Nephron progenitor cell (in vitro differentiated cells): ENCODE measurements at regions not wholly inside any gene's neighbourhood (a gene's known extent, or its start where the extent isn't known, plus 50 kb on each side); places are given as distances from the start of the nearest gene placed in this dataset.

Experiments used
- DNase-seq: peaks from one replicate; pipeline ENCODE4 v3.0.0; 2021
- H3K27ac Mint-ChIP-seq: 2 replicates; pipeline ENCODE4 v1.8.0; 2021; ENCODE audit warnings: mild to moderate bottlenecking, moderate library complexity, mixed read lengths
- H3K27me3 Mint-ChIP-seq: 2 replicates; pipeline ENCODE4 v1.8.0; 2021; ENCODE audit warnings: mild to moderate bottlenecking, low read depth, mixed read lengths; ENCODE audit not compliant: poor library complexity
- H3K36me3 Mint-ChIP-seq: 2 replicates; pipeline ENCODE4 v1.8.0; 2021; ENCODE audit warnings: low read depth, mixed read lengths
- H3K4me1 Mint-ChIP-seq: 2 replicates; pipeline ENCODE4 v1.8.0; 2021; ENCODE audit warnings: mixed read lengths
- H3K4me3 Mint-ChIP-seq: 2 replicates; pipeline ENCODE4 v1.8.0; 2021; ENCODE audit warnings: mild to moderate bottlenecking, moderate library complexity, mixed read lengths
- H3K9me3 Mint-ChIP-seq: 2 replicates; pipeline ENCODE4 v1.8.0; 2021; ENCODE audit warnings: mild to moderate bottlenecking, moderate library complexity, mixed read lengths
- CTCF ChIP-seq: fragments of 200-600 bp; sonication (generic); IDR thresholded peaks from 2 replicates; pipeline ENCODE4 v1.5.0; 2021; ENCODE audit warnings: antibody characterized with exemption

DNA sequence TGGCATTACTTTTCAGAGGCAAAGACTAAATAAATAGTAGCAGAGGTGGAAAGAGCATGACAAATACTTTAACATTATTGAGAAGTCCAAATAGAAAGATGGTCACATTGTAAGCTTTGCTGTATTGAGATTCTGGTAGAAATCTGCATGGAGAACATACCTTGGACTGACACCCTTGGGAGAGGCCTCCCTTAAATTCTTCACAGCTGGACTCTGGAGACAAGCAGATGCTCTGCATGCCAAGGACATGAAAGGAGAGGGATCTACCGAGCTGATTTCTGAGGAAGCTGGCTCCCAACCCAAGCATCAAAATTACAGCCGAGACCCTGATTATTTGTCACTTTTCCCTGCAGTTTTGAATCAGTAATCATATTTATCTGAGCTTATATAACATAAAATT, 212.5 kb upstream of the COL8A1 start:
- Mint-ChIP-seq H3K9me3 (no peaks in the 10 kb centered on the region), H3K36me3 (no peaks in the 10 kb centered on the region), H3K4me3 (no peak overlapping the region), H3K4me1 (peaks cover 10% of the 10 kb centered on the region), H3K27ac (no peak overlapping the region), H3K27me3 (no peaks in the 10 kb centered on the region)
- no peak for TF ChIP-seq CTCF
- DNase-seq: no peak

GRCh38 chr3:99419116-99419515, 219.3 kb upstream of the COL8A1 start:
- Mint-ChIP-seq H3K27ac (no peak overlapping the region), H3K36me3 (no peaks in the 10 kb centered on the region), H3K9me3 (peaks cover 3% of the 10 kb centered on the region), H3K4me3 (no peak overlapping the region), H3K27me3 (no peaks in the 10 kb centered on the region), H3K4me1 (no peaks in the 10 kb centered on the region)
- no peak for TF ChIP-seq CTCF
- DNase-seq: no peak

DNA sequence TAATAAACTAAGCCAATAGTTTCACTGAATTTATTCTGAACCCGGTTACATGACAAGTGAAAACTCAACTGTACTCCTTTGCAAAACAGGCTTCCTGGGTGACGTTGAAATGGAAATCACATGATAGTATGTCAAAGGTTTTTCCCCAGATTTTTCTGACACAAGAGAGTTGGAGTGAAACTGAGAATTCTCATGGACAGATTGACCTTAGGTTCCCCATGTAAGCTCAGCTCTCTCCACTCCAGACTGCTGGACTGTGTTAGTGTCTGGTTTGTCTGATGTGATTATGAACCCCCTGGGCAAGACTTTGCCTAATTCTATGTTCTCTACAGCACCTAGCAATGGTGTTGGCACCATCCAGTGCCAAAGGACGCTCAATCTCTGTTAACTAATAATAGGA, 219.7 kb upstream of the COL8A1 start:
- no peak for DNase-seq
- peaks cover 3% of the 10 kb centered on the region for H3K9me3 Mint-ChIP-seq
- H3K4me3 Mint-ChIP-seq: no peak overlapping the region
- H3K4me1 Mint-ChIP-seq: no peaks in the 10 kb centered on the region
- no peaks in the 10 kb centered on the region for H3K27me3 Mint-ChIP-seq
- TF ChIP-seq CTCF: no peak
- no peak overlapping the region for H3K27ac Mint-ChIP-seq
- H3K36me3 Mint-ChIP-seq: no peaks in the 10 kb centered on the region

GRCh38 chr3:99418209-99418635, 220.2 kb upstream of the COL8A1 start:
- DNase-seq: no peak
- Mint-ChIP-seq H3K4me1 (no peaks in the 10 kb centered on the region), H3K27me3 (no peaks in the 10 kb centered on the region), H3K4me3 (no peak overlapping the region), H3K27ac (no peak overlapping the region), H3K9me3 (peaks cover 3% of the 10 kb centered on the region), H3K36me3 (no peaks in the 10 kb centered on the region)
- TF ChIP-seq CTCF: no peak

DNA sequence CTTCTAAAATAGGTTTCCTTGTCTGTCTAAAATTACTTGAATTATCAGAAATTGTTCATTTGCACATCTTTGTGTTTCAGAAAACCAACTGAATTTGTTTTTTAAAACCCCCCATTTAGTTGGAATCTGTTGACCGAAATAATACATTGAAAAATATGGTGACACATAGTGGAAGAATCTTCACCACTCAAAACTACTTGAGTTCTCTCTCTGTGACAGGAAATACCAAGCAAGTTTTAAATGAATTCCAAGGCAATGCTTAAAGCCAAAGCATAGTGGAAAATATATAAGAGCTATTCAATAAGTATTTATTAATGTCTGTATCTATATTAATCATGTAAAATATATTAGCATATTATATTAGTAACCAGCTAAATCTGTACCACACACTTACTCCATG, 224.9 kb upstream of the COL8A1 start:
- Mint-ChIP-seq H3K27me3 (no peaks in the 10 kb centered on the region), H3K4me3 (no peak overlapping the region), H3K9me3 (no peaks in the 10 kb centered on the region), H3K27ac (no peak overlapping the region), H3K4me1 (peaks cover 16% of the 10 kb centered on the region), H3K36me3 (no peaks in the 10 kb centered on the region)
- no peak for TF ChIP-seq CTCF
- DNase-seq: no peak

DNA sequence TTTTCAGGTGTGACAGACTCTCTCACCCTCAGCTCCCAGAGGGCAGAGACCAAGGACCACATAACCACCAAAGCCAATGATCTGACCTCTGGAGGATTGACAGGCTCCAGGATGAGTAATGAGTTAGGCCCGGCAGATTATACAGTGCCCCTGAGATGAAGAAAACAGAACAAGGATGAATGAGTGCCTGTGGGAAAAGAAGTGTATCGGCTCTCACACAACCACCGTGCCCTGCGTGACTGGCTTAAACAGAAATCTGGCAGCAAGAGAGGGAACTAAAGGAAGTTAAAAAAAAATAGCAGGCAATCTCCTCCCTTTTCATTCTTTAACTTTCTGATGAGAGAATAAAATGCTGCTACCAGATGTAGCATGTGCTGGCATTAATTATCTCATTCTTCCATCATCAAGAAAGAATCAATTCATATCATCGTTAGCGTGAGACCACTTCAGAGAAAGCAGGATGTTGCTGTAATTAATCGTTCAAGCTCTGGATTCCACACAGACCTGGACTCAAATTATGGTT, 227.5 kb upstream of the COL8A1 start:
- H3K36me3 Mint-ChIP-seq: no peaks in the 10 kb centered on the region
- H3K27ac Mint-ChIP-seq: peak overlapping the region; percentile 85
- no peaks in the 10 kb centered on the region for H3K9me3 Mint-ChIP-seq
- H3K4me3 Mint-ChIP-seq: peak overlapping the region; percentile 4
- no peak for TF ChIP-seq CTCF
- peaks cover 16% of the 10 kb centered on the region for H3K4me1 Mint-ChIP-seq
- DNase-seq: peak; percentile 13
- H3K27me3 Mint-ChIP-seq: no peaks in the 10 kb centered on the region
